ENCODE measurements at regions not wholly inside any gene's neighbourhood (a gene's known extent, or its start where the extent isn't known, plus 50 kb on each side); places are given as distances from the start of the nearest gene placed in this dataset.
"Not testable (repeated sequence)": the region's sequence is repeated elsewhere in the genome, so short reads cannot be mapped to it uniquely, and the experiment has no call there.

- peak; percentile 63 for DNase-seq
Measured at GRCh38 chr2:174697255-174697654, 67.0 kb downstream of the CHRNA1 start.

GRCh38 chr2:174694920-174695319, 69.4 kb downstream of the CHRNA1 start:
- no peak for DNase-seq

DNA sequence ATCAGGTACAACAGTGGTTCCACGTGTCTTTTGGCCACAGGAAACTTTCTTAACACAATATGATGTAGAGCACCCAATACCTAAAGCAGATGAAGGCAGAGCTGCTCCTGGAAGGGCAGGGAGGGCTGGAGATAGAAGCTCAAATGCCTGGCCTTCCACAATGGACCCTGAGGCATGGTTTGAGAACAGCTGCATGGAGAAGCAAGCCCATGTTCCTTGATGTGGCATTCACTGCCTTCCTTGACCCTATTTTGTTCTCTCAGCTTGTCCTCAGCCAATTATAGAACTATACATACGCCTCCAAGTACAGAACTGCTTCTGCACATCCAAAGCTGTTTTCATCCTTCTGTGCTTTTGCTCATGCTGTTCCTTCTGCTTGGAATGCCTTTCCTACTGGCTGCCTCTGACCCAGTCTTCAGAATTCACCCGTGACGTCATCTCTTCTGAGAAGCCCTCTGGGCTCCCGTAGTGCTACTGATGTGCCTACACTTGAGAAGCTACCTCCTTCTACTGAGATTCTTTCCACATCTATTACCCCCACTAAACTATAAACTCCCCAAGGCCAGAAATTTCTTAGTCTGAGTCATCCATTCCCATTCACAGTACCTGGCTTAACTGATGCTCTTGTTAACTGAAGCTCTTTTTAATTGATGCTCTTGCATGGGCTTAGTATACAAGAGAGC, 69.9 kb downstream of the CHRNA1 start:
- no peak for DNase-seq

DNA sequence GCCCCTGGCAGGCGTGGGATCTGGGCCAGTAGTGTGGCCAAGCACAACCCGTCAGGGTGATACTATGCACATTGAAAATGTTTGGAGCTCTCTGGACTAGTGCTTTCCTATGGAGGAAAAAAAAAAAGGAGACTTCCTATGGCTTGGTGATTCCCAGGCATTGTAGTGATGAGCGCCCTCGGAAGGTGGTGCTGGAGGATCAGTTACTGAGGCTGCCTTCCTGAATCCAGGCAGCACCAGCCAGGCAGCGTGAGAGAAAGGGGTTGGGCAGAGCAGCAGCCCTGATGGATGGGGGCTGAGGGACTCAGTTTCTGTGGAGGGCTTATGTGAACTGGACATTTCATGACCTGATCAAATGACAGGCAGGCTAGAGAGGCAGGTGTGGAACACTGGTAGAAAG, 70.9 kb downstream of the CHRNA1 start:
- DNase-seq: no peak

GRCh38 chr2:174692256-174692919, 71.9 kb downstream of the CHRNA1 start:
- DNase-seq: peak; percentile 78

DNA sequence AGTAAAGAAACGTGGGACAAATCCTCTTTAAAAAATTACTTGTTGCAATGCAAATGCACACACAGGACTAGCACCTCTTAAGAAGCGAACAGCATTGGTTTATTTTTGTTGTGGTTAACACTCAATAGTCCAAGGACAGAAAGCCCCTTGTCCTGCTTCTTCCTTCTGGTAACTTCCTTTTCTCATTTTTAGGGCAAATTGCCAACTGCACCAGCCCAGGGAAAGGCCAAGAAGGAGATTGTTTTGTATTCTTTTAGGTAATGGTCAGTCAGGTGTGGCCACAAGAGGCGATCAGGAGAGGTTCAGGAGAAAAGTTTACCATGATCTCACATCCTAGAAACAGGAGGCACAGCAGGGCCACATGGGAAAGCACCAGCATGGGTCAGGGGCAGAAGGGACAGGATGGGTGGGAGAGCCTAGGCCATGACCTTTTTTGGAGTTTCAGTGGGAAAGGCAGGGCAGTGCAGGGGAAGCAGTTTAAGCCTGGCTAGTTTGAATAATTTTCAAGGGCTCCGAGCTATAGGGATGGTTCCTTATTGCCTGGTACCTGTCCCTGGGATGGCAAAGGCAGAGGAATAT, 73.0 kb downstream of the CHRNA1 start:
- DNase-seq: no peak

- DNase-seq: no peak
Measured at GRCh38 chr2:174690026-174690425, 74.2 kb downstream of the CHRNA1 start.

GRCh38 chr2:174688079-174688478, 76.2 kb downstream of the CHRNA1 start:
- no peak for DNase-seq

DNA sequence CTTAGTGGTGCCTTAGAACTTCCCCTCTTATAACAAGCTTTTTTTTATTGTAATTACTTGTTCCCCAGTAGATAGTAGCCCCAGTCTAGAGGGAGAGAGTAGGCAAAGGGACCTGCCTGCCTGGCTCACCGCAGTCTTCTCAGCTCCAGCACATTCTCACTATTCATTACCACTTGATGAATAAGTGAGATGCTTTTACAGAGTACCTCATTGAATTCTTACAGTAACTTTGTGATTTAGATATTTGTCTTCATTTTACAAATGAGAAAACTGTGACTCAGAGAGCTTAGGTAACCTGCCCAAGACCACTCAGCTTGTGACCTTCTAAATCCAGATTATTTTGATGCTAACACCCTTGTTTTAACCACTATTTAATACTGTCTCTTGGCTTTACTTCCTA, 77.8 kb downstream of the CHRNA1 start:
- no peak for DNase-seq

DNA sequence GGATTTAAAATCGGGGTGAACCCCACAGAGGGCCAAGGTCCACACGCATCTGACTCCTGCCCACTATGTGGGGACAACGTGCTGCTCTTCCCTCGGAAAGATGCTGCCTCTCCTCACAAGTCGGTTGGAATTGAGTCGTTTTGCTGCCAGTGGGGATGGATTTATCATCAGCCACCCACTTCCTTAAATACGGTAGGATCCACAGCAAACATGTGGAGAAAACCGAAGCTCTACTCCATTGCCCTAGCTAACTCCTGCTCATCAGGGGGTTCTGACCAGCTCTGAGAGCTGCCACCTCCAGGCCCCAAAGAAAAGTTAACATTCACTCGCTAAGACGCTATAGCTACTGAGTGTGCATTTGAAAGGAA, 80.9 kb downstream of the CHRNA1 start:
- DNase-seq: peak; percentile 41

- peak; percentile 64 for DNase-seq
Measured at GRCh38 chr2:174682578-174683391, 81.5 kb downstream of the CHRNA1 start.

DNA sequence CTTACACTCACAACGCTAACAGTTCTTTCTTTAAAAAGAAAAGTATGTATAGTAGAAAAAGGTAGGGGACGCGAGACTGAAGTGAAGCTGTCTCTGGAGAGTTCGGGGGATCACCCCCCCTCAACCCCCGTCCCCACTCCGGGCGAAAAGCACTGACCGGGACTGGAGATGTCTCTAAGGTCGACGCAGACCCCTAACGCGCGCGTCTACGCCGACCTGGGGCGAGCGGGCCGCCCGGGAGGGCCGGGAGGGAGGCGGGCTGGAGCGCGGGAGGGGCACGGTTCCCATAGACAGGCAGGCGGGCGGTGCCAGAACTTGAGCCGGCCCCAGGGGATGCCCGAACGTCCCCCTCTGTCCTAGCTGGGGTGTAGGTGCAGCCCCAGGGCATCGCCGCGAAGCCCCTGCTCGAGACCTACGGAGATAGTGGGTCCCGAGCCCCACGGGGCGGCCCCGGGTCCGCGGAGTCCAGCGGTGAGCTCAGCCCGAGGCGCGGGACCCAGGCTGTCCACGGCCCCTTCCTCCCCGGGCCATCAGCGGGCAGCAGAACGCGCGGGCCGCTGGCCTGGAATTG, 82.2 kb downstream of the CHRNA1 start:
- DNase-seq: no peak

DNA sequence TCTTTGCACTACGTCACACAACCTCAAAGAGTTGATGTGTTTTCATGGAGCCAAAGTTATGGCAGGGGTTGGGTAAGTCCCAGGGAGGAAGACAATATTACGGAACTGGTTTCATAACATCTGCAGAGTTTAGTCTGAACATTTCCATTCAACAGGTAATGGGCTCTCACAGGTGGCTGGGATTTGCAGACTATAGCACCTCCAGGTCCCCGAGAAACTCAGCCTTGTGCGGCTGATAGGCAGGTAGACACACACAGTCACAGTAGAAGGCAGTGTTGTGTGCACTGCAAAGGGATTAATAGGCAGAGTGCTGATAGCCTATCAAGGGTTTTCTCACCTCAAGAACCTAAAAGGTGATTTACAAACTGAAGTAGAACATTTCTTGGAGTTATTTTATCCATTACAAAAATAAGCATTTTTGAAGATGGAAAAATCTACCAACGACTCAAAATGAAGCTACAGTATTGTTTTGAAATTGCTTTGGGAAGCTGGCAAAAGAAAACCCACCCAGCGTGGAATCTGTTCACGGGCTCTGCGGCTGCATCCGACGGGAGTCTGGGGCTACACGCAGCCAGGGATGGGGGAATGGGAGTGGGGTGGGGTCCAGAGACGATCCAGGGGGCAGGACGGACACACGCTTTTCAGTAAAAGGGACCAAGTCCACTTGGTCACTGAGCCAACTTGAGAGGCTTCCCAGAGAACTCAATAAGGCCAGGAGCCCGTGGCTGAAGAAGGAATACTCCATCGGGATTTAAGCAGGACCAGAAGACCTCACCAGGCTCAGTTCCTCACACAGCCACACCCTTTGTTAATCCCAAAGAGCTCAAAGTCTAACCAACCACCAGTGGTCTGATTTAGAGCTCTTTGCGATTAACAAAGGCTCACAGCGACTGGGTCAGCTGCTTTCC, 82.9 kb downstream of the CHRNA1 start:
- no peak for DNase-seq

DNA sequence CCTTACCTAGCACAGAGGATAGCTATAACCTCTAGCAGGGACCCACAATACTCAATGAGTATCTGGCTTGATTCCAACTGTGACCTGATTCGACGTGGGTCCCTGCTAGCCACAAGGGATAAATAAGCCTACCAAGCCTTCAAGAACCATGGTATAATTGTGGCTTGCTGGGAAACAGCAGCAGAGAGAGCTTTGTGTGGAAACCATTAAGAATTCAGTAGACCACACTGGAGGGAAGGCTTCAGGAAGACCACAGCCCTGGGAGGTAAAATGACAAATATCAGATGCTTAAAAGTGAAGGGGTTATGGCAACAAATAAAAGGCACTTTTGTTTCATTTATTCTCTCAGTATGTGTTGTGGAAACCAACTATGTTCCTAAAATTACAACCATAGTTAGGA, 82.6 kb upstream of the WIPF1 start:
- DNase-seq: no peak

DNA sequence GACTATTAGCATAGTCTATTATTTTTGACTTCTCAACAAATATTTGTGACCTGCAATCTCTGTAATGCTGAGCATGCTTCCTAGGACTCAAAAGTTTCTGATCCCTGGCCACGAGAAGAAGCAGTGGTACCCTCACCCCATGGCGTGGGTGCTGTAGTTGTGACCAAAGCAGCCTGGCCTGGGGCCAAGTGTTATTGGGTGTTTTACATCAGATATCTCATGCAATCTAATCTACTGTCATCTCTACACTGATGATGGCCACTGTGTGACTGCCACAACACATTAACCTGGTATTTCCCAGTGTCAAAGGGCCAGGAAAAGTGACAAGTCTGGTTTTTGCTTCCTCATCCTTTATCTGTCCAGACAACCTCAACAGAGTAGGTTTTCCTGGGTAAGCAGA, 80.8 kb upstream of the WIPF1 start:
- no peak for DNase-seq

DNA sequence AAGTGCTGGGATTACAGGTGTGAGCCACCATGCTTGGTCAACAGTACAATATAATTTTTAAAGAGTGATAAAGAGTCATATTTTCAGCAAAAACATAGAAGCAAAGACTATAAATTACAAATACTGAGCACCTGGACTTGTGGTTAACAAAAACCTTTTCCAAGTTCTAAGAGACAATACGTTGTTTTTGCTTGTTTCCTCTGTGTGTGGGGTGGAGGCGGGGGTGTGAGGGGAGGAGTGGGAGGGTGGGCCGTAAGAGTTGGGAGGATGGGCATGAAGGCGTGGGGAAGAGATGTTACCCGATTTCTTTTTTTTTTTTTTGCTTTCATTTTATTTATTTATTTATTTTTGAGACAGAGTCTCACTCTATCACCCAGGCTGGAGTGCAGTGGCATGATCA, 78.0 kb upstream of the WIPF1 start:
- DNase-seq: no peak

DNA sequence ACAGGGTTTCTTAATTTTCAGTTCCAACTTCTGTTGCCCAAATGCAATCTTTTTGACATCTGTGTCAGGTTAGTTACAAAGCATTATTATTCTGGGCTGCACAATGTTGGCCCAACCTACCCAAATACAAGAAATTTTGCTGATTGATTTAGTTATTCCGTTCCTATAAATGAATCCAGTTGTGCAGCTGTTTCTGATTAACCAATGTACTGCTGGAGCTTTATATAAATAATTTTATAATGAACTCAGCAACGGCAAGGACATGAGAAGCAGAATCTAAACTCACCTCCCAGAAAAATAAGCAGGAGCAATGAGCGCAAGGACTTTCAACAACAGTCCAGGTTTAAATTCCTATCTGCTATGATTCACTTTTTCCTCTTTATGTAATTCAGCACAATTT, 76.3 kb upstream of the WIPF1 start:
- DNase-seq: no peak

GRCh38 chr2:174673440-174673839, 75.8 kb upstream of the WIPF1 start:
- DNase-seq: no peak

DNA sequence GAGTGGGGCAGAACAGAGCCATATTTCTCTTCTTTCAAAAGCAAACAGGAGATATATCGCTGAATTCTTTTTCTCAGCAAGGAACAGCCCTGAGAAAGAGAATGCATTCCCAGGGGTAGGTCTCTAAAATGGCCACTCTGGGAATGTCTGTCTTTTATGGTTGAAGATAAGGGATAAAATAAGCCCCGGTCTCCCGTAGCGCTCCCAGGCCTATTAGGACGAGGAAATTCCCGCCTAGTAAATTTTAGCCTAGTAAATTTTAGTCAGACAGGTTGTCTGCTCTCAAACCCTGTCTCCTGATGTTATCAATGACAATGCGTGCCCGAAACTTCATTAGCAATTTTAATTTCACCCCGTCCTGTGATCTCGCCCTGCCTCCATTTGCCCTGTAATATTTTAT, 73.9 kb upstream of the WIPF1 start:
- DNase-seq: not testable (repeated sequence)

- DNase-seq: no peak
Measured at GRCh38 chr2:174670446-174670845, 72.8 kb upstream of the WIPF1 start.

GRCh38 chr2:174669336-174669735, 71.7 kb upstream of the WIPF1 start:
- no peak for DNase-seq

DNA sequence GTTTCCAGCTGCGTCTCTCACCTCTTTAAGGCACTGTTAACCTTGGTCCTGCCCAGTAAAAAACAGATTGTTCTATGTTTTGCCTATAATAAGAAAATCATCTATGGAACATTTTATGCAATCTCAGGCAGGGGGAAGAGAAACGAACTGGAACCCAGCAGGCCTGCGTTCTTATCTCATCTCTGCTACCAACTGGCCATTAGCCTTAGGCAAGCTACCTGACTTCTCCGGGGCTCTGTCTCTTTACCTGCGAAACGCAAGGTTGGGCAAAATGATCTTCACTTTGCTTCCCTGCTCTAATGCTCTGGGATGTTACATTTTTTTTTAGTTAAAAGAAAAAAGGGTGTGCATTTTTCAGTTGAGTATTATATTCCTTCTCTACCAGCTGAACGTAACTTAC, 70.5 kb upstream of the WIPF1 start:
- DNase-seq: no peak

All from midbrain (tissue), 1 donor.